Activated CD4-positive, alpha-beta memory T cell treated with anti-CD3 and anti-CD28 coated beads for 36 hours (primary cell): ENCODE measurements at regions not wholly inside any gene's neighbourhood (a gene's known extent, or its start where the extent isn't known, plus 50 kb on each side); places are given as distances from the start of the nearest gene placed in this dataset.
"Not testable (repeated sequence)": the region's sequence is repeated elsewhere in the genome, so short reads cannot be mapped to it uniquely, and the experiment has no call there.

Experiments
- CTCF ChIA-PET: fragments of 350-600 bp; sonication (Branson Sonifier 250); formaldehyde crosslinking; loops from one replicate; lab custom pipeline; 2021; ENCODE audit warnings: antibody characterized with exemption, inconsistent platforms; lab: Charles Lee
- POLR2A ChIA-PET: fragments of 350-600 bp; sonication (Branson Sonifier 250); formaldehyde crosslinking; loops from one replicate; lab custom pipeline; 2021; ENCODE audit warnings: antibody characterized with exemption; lab: Charles Lee
- DNase-seq: peaks from one replicate; pipeline ENCODE4 v3.0.0-alpha.2; 2020
- H3K27ac Mint-ChIP-seq: one replicate; pipeline ENCODE4 v1.8.0; 2021; ENCODE audit warnings: mixed read lengths
- H3K27me3 Mint-ChIP-seq: one replicate; pipeline ENCODE4 v1.8.0; 2021; ENCODE audit warnings: mixed read lengths
- H3K36me3 Mint-ChIP-seq: one replicate; pipeline ENCODE4 v1.8.0; 2021; ENCODE audit warnings: mixed read lengths
- H3K4me1 Mint-ChIP-seq: one replicate; pipeline ENCODE4 v1.8.0; 2021; ENCODE audit warnings: low read depth, mixed read lengths
- H3K4me3 Mint-ChIP-seq: one replicate; pipeline ENCODE4 v1.8.0; 2021; ENCODE audit warnings: mild to moderate bottlenecking, mixed read lengths
- H3K9me3 Mint-ChIP-seq: one replicate; pipeline ENCODE4 v1.8.0; 2021; ENCODE audit warnings: mixed read lengths
- intact Hi-C: fragments of 100-400 bp; cut with micrococcal nuclease; formaldehyde crosslinking; loops from one replicate; pipeline ENCODE4 v1.15.1; 2023

GRCh38 chr4:75338352-75338880, 175.8 kb downstream of the RCHY1 start:
- Mint-ChIP-seq H3K4me3 (no peak overlapping the region), H3K36me3 (no peaks in the 10 kb centered on the region), H3K4me1 (no peaks in the 10 kb centered on the region), H3K27ac (no peak overlapping the region), H3K27me3 (no peaks in the 10 kb centered on the region), H3K9me3 (peaks cover 12% of the 10 kb centered on the region)
- intact Hi-C loops = no loop called here
- no peak for DNase-seq
- ChIA-PET CTCF (interaction anchor here (0.9 kb wide), 1 partner anchor 20 kb away, joined by 3 read pairs; no protein-coding TSS in a partner anchor), POLR2A (no interaction called here)

GRCh38 chr4:75327804-75328512, 186.2 kb downstream of the RCHY1 start:
- peaks cover 2% of the 10 kb centered on the region for H3K27me3 Mint-ChIP-seq
- no peak overlapping the region for H3K4me3 Mint-ChIP-seq
- peaks cover 2% of the 10 kb centered on the region for H3K9me3 Mint-ChIP-seq
- no peak for DNase-seq
- H3K36me3 Mint-ChIP-seq = no peaks in the 10 kb centered on the region
- H3K27ac Mint-ChIP-seq = no peak overlapping the region
- intact Hi-C loops = no loop called here
- CTCF ChIA-PET = interaction anchor here (0.6 kb wide), 1 partner anchor 101 kb away, joined by 4 read pairs; no protein-coding TSS in a partner anchor
- no peaks in the 10 kb centered on the region for H3K4me1 Mint-ChIP-seq
- POLR2A ChIA-PET = no interaction called here

- H3K9me3 Mint-ChIP-seq = no peaks in the 10 kb centered on the region
- intact Hi-C loops = no loop called here
- POLR2A ChIA-PET = no interaction called here
- H3K27me3 Mint-ChIP-seq = no peaks in the 10 kb centered on the region
- DNase-seq = no peak
- H3K4me3 Mint-ChIP-seq = no peak overlapping the region
- no peaks in the 10 kb centered on the region for H3K36me3 Mint-ChIP-seq
- no peaks in the 10 kb centered on the region for H3K4me1 Mint-ChIP-seq
- CTCF ChIA-PET = no interaction called here
- H3K27ac Mint-ChIP-seq = no peak overlapping the region
Measured at GRCh38 chr4:75325318-75325979, 188.8 kb downstream of the RCHY1 start.

- ChIA-PET CTCF (no interaction called here), POLR2A (no interaction called here)
- no peak for DNase-seq
- Mint-ChIP-seq H3K9me3 (peaks cover 3% of the 10 kb centered on the region), H3K4me1 (no peaks in the 10 kb centered on the region), H3K27me3 (no peaks in the 10 kb centered on the region), H3K36me3 (no peaks in the 10 kb centered on the region), H3K4me3 (no peak overlapping the region), H3K27ac (no peak overlapping the region)
- intact Hi-C loops = no loop called here
Measured at GRCh38 chr4:75321484-75321883, 192.7 kb downstream of the RCHY1 start.

- H3K36me3 Mint-ChIP-seq, CTCF ChIA-PET, H3K4me1 Mint-ChIP-seq, H3K27me3 Mint-ChIP-seq, H3K4me3 Mint-ChIP-seq, intact Hi-C loops, POLR2A ChIA-PET, H3K27ac Mint-ChIP-seq, DNase-seq: not testable (repeated sequence)
- H3K9me3 Mint-ChIP-seq = peaks cover 18% of the 10 kb centered on the region
Measured at GRCh38 chr4:75317641-75318040, 196.6 kb downstream of the RCHY1 start.

- Mint-ChIP-seq H3K4me3 (no peak overlapping the region), H3K36me3 (no peaks in the 10 kb centered on the region), H3K4me1 (no peaks in the 10 kb centered on the region), H3K27me3 (peaks cover 2% of the 10 kb centered on the region), H3K27ac (no peak overlapping the region), H3K9me3 (peaks cover 14% of the 10 kb centered on the region)
- DNase-seq = no peak
- ChIA-PET CTCF (no interaction called here), POLR2A (no interaction called here)
- intact Hi-C loops = no loop called here
Measured at GRCh38 chr4:75308049-75308448, 206.2 kb downstream of the RCHY1 start.

- ChIA-PET CTCF (no interaction called here), POLR2A (no interaction called here)
- Mint-ChIP-seq H3K4me3 (no peak overlapping the region), H3K4me1 (no peaks in the 10 kb centered on the region), H3K9me3 (peaks cover 10% of the 10 kb centered on the region), H3K36me3 (no peaks in the 10 kb centered on the region), H3K27ac (no peak overlapping the region), H3K27me3 (no peaks in the 10 kb centered on the region)
- intact Hi-C loops = no loop called here
- DNase-seq = no peak
Measured at GRCh38 chr4:75306506-75306905, 207.7 kb downstream of the RCHY1 start.

- Mint-ChIP-seq H3K27ac (no peak overlapping the region), H3K27me3 (no peaks in the 10 kb centered on the region), H3K9me3 (peaks cover 4% of the 10 kb centered on the region), H3K4me1 (no peaks in the 10 kb centered on the region), H3K36me3 (no peaks in the 10 kb centered on the region), H3K4me3 (no peak overlapping the region)
- ChIA-PET CTCF (interaction anchor here (0.6 kb wide), 1 partner anchor 211 kb away, joined by 3 read pairs; no protein-coding TSS in a partner anchor), POLR2A (no interaction called here)
- intact Hi-C loops = no loop called here
- DNase-seq = no peak
Measured at GRCh38 chr4:75302648-75303047, 211.6 kb downstream of the RCHY1 start.

- CTCF ChIA-PET = no interaction called here
- no peaks in the 10 kb centered on the region for H3K27me3 Mint-ChIP-seq
- POLR2A ChIA-PET = no interaction called here
- H3K4me1 Mint-ChIP-seq = no peaks in the 10 kb centered on the region
- no peak overlapping the region for H3K27ac Mint-ChIP-seq
- intact Hi-C loops = no loop called here
- no peak overlapping the region for H3K4me3 Mint-ChIP-seq
- H3K36me3 Mint-ChIP-seq = no peaks in the 10 kb centered on the region
- H3K9me3 Mint-ChIP-seq = no peaks in the 10 kb centered on the region
- no peak for DNase-seq
Measured at GRCh38 chr4:75289914-75290582, 224.2 kb downstream of the RCHY1 start.

- Mint-ChIP-seq H3K36me3 (no peaks in the 10 kb centered on the region), H3K9me3 (no peaks in the 10 kb centered on the region), H3K27me3 (no peaks in the 10 kb centered on the region), H3K4me3 (no peak overlapping the region), H3K4me1 (no peaks in the 10 kb centered on the region), H3K27ac (no peak overlapping the region)
- POLR2A ChIA-PET = no interaction called here
- DNase-seq = no peak
- CTCF ChIA-PET = no interaction called here
- intact Hi-C loops = no loop called here
Measured at GRCh38 chr4:75287738-75288517, 226.3 kb downstream of the RCHY1 start.

GRCh38 chr4:75285837-75286236, 228.4 kb downstream of the RCHY1 start:
- intact Hi-C loops = no loop called here
- no peaks in the 10 kb centered on the region for H3K27me3 Mint-ChIP-seq
- H3K4me1 Mint-ChIP-seq = no peaks in the 10 kb centered on the region
- ChIA-PET CTCF (no interaction called here), POLR2A (no interaction called here)
- H3K9me3 Mint-ChIP-seq = no peaks in the 10 kb centered on the region
- no peaks in the 10 kb centered on the region for H3K36me3 Mint-ChIP-seq
- no peak overlapping the region for H3K4me3 Mint-ChIP-seq
- no peak for DNase-seq
- H3K27ac Mint-ChIP-seq = no peak overlapping the region

GRCh38 chr4:75284831-75285230, 229.4 kb downstream of the RCHY1 start:
- POLR2A ChIA-PET = no interaction called here
- Mint-ChIP-seq H3K36me3 (no peaks in the 10 kb centered on the region), H3K4me3 (no peak overlapping the region), H3K27ac (no peak overlapping the region), H3K27me3 (no peaks in the 10 kb centered on the region), H3K9me3 (peaks cover 4% of the 10 kb centered on the region), H3K4me1 (no peaks in the 10 kb centered on the region)
- CTCF ChIA-PET = no interaction called here
- DNase-seq = no peak
- intact Hi-C loops = no loop called here
